Mucosa of descending colon (tissue), 3 donors: ENCODE measurements at regions not wholly inside any gene's neighbourhood (a gene's known extent, or its start where the extent isn't known, plus 50 kb on each side); places are given as distances from the start of the nearest gene placed in this dataset.

Experiments used
- ATAC-seq: fragments of 200-7000 bp; cut with Tn5 transposase; one replicate; pipeline ENCODE4 v1.9.1; 2020; ENCODE audit warnings: mild to moderate bottlenecking, moderate library complexity
- DNase-seq, 3 donors: peaks; one replicate each; pipeline ENCODE4 v3.0.0-alpha.2; 2020
- H3K36me3 ChIP-seq: fragments of 200-600 bp; one replicate; pipeline ENCODE4 v1.8.0; 2021; ENCODE audit warnings: low read depth, mild to moderate bottlenecking
- H3K4me1 ChIP-seq: fragments of 200-600 bp; one replicate; pipeline ENCODE4 v1.8.0; 2021; ENCODE audit warnings: low read depth, mild to moderate bottlenecking
- H3K4me3 ChIP-seq: fragments of 200-600 bp; one replicate; pipeline ENCODE4 v1.8.0; 2021; ENCODE audit warnings: mild to moderate bottlenecking
- H3K9me3 ChIP-seq: fragments of 200-600 bp; one replicate; pipeline ENCODE4 v1.8.0; 2021; ENCODE audit warnings: mild to moderate bottlenecking
- CTCF ChIP-seq: fragments of 200-600 bp; IDR thresholded peaks from one replicate; pipeline ENCODE4 v1.8.0; 2022; ENCODE audit warnings: antibody characterized with exemption, mild to moderate bottlenecking
- intact Hi-C, 2 donors: fragments of 100-400 bp; cut with DNase I in 1 of 2; cut with micrococcal nuclease in 1 of 2; formaldehyde crosslinking; loops; one replicate each; pipeline versions ENCODE4 v1.11.0 to v1.11.1; 2022; cut with DNase I, micrococcal nuclease
- donor health status: DM: no; HTN: no; CAD: no; lungs with moderate emphysema.
- donor health status: DM: no; HTN: no; CAD: no.
- donor health status: DM: no; HTN: yes; CAD: no.

GRCh38 chr3:154795582-154795981 lies 284.5 kb upstream of the MME start:
- intact Hi-C loops, result no loop called here
- no peaks in the 10 kb centered on the region for H3K9me3 ChIP-seq
- no peaks in the 10 kb centered on the region for H3K4me1 ChIP-seq
- TF ChIP-seq CTCF, result no peak
- ATAC-seq (no peak), DNase-seq (no peak)
- H3K36me3 ChIP-seq, result no peaks in the 10 kb centered on the region
- no peak overlapping the region for H3K4me3 ChIP-seq

GRCh38 chr3:154794814-154795445 lies 285.2 kb upstream of the MME start:
- Histone ChIP-seq H3K4me1 (no peaks in the 10 kb centered on the region), H3K36me3 (no peaks in the 10 kb centered on the region), H3K9me3 (no peaks in the 10 kb centered on the region), H3K4me3 (no peak overlapping the region)
- TF ChIP-seq CTCF, result no peak
- intact Hi-C loops, result no loop called here
- DNase-seq, result no peak
- ATAC-seq, result no peak

- DNase-seq (no peak), ATAC-seq (no peak)
- no peaks in the 10 kb centered on the region for H3K36me3 ChIP-seq
- no peak overlapping the region for H3K4me3 ChIP-seq
- H3K9me3 ChIP-seq, result no peaks in the 10 kb centered on the region
- intact Hi-C loops, result no loop called here
- TF ChIP-seq CTCF, result no peak
- H3K4me1 ChIP-seq, result no peaks in the 10 kb centered on the region
Observed at GRCh38 chr3:154794391-154794790, 285.7 kb upstream of the MME start.

- intact Hi-C loops, result no loop called here
- H3K9me3 ChIP-seq, result no peaks in the 10 kb centered on the region
- H3K4me1 ChIP-seq, result no peaks in the 10 kb centered on the region
- no peak for TF ChIP-seq CTCF
- H3K4me3 ChIP-seq, result no peak overlapping the region
- DNase-seq (no peak), ATAC-seq (no peak)
- H3K36me3 ChIP-seq, result no peaks in the 10 kb centered on the region
Observed at GRCh38 chr3:154792828-154793227, 287.3 kb upstream of the MME start.

GRCh38 chr3:154791611-154792010 lies 288.5 kb upstream of the MME start:
- no peak for TF ChIP-seq CTCF
- no peak for DNase-seq
- no peak overlapping the region for H3K4me3 ChIP-seq
- H3K4me1 ChIP-seq, result no peaks in the 10 kb centered on the region
- H3K9me3 ChIP-seq, result no peaks in the 10 kb centered on the region
- H3K36me3 ChIP-seq, result no peaks in the 10 kb centered on the region
- ATAC-seq, result no peak
- intact Hi-C loops, result no loop called here

GRCh38 chr3:154786724-154787123 lies 293.4 kb upstream of the MME start:
- TF ChIP-seq CTCF, result no peak

More at GRCh38 chr3:154786724-154787123, 293.4 kb upstream of the MME start:
- H3K4me1 ChIP-seq, result no peaks in the 10 kb centered on the region
- ATAC-seq, result no peak
- no peaks in the 10 kb centered on the region for H3K36me3 ChIP-seq
- intact Hi-C loops, result no loop called here
- no peak for DNase-seq
- H3K4me3 ChIP-seq, result no peak overlapping the region
- H3K9me3 ChIP-seq, result no peaks in the 10 kb centered on the region
